ENCODE measurements at regions not wholly inside any gene's neighbourhood (a gene's known extent, or its start where the extent isn't known, plus 50 kb on each side); places are given as distances from the start of the nearest gene placed in this dataset.

DNA sequence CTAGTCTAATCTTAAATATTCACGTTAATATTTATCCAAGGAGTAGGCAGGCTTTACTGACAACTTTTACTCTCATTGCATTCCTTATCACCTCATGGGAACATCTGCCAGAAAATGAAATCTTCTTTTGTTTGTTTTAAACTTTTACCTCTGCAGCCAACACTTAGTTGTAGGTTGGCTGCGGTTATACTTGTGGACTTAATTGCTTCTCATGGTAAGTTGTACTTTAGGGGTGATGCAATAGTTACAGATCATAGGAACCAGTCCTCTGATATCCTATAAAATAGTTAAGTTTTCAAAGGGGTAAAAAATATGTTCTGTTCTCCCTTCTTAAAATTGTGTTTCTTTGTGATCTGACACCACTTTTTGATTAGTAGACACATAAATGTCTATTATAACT is 321.9 kb downstream of the ZPLD1 start:
- H3K27me3 ChIP-seq = no peaks in the 10 kb centered on the region; the same call in 1 of the 2 replicates
- no peak overlapping the region for H3K4me3 ChIP-seq
- DNase-seq = no peak
- H3K36me3 ChIP-seq = no peaks in the 10 kb centered on the region
- H3K9me3 ChIP-seq = no peaks in the 10 kb centered on the region; the same call in 1 of the 2 replicates

DNA sequence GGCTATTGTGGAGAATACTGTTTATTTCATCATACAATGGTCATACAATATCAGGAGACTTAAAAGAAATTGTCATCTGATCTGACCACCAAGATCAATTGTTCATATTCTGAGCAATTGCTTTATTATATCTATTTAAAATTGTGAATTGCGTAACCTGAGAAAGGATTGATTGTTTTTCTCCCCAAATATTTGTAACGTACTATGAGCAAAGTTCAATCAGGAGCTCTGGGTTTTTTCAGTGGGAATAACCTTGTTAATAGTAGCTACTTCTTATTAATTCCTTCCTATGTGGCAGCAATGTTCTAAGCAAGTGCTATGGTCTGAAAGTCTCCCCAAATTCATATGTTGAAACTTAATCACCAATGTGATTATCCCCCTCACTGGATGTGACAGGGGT is 323.1 kb downstream of the ZPLD1 start:
- H3K36me3 ChIP-seq = no peaks in the 10 kb centered on the region
- no peak overlapping the region for H3K4me3 ChIP-seq
- DNase-seq = no peak
- H3K9me3 ChIP-seq = no peaks in the 10 kb centered on the region; the same call in 1 of the 2 replicates
- H3K27me3 ChIP-seq = no peaks in the 10 kb centered on the region; the same call in 1 of the 2 replicates

DNA sequence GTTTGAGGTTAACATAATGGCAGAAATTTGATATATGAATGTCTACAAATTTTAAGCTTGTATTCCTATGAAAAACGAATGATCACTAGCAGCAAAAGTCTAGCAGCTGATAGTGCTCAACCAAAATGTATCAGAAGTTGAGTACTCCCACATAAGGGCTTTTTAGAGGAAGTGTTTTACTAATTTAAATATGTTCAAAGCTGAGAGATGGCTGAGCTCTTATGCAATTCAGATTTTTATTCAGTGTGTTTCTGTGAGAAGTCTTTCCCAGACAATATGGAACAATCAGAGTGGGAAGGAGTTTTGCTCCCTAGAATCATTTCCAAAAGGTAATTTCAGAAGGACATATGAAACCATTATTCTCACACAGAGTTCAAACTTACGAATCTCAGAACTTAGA is 327.0 kb downstream of the ZPLD1 start:
- no peak overlapping the region for H3K4me3 ChIP-seq
- no peaks in the 10 kb centered on the region; the same call in 1 of the 2 replicates for H3K9me3 ChIP-seq
- DNase-seq = no peak
- H3K36me3 ChIP-seq = no peaks in the 10 kb centered on the region
- H3K27me3 ChIP-seq = no peaks in the 10 kb centered on the region

DNA sequence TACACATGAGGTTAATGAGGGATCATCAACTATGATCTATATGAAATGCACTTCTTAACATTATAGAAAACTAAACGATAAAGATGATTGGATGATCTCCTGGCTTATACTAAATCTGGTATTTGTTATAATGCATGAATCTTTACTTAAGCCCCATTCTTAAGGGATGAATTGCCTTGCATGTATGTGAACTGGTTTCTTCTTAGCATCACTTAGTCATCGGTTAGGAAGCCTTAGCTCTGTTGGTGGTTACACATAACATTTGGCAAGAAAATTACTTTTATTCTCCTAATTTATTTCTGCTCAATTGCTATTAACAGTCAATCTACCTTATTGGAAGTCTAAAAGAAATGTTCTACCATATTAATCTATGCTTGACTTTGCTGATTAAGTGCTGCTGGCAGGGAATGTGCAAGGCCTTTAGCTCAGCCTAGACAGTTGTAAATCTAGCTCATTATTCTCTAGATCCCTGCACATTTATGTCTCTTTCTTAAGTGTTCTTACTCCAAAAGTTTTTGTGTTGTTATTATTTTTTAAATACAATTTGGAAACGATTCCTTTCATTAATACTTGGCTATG is 356.0 kb downstream of the ZPLD1 start:
- Histone ChIP-seq H3K27me3 (no peaks in the 10 kb centered on the region), H3K4me3 (no peak overlapping the region), H3K9me3 (no peaks in the 10 kb centered on the region), H3K36me3 (no peaks in the 10 kb centered on the region)
- DNase-seq = peak; percentile 2

DNA sequence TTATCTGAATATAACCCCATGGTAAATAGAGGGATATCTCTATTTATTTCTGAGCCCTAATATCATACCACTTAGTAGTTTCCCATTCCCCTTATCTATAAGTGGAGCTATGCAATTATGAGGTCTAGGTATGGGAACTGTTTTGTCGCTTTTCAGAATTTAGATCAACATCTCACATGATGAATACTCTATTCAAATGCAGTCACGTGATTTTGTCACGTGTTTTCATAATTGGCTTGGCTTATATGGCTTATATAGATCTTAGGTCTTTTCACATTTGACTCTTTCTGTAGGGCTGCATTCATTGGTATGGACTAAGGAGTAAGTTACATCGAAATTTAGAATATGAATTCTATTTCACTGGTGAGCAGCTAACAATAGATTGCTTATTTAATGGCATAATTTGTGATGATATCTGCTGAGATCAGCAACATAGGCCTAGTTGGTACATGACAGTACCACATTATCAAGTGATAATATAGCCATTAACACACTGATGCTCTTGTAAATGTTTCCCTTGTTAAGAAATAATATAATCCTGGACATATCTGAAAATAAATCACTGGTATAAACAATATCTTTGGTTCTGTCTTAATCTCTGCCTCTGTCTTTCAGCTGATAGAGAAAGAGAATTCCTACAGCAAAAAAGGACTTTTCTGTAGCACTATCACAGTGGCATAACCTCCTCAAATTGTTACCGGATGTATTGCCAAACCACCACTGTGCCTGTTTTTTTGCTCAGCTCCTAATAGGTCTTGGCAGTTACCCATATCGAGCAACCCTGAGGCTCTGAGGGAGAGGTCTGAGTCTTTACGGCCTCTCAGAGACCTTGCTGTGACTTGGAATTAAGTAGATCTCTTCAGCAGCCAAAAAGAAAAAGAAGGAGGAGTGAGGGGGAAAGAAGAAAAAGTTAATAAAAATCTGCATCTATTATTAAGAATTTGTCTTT is 357.1 kb downstream of the ZPLD1 start:
- Histone ChIP-seq H3K9me3 (no peaks in the 10 kb centered on the region), H3K27me3 (no peaks in the 10 kb centered on the region), H3K36me3 (no peaks in the 10 kb centered on the region), H3K4me3 (no peak overlapping the region)
- DNase-seq = peak; percentile 78

DNA sequence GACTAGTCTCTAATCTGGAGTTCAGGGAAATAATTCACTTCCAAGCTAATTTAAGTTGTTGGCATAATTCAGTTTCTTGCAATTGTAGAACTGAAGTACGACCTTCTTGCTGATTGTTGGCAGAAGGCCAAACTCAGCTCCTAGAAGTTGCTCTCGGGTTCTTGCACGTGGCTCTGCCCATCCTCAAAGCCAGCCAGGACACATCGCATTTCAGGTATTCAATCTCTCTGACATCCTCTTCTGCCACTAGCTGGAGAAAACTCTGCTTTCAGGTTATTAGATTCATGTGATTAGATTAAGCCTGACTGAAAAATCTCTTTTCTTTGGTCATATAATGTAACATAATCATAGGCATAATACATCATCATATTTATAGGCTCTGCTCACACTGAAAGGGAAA is 362.0 kb downstream of the ZPLD1 start:
- no peaks in the 10 kb centered on the region for H3K27me3 ChIP-seq
- H3K36me3 ChIP-seq = no peaks in the 10 kb centered on the region
- no peaks in the 10 kb centered on the region for H3K9me3 ChIP-seq
- H3K4me3 ChIP-seq = no peak overlapping the region
- DNase-seq = no peak

DNA sequence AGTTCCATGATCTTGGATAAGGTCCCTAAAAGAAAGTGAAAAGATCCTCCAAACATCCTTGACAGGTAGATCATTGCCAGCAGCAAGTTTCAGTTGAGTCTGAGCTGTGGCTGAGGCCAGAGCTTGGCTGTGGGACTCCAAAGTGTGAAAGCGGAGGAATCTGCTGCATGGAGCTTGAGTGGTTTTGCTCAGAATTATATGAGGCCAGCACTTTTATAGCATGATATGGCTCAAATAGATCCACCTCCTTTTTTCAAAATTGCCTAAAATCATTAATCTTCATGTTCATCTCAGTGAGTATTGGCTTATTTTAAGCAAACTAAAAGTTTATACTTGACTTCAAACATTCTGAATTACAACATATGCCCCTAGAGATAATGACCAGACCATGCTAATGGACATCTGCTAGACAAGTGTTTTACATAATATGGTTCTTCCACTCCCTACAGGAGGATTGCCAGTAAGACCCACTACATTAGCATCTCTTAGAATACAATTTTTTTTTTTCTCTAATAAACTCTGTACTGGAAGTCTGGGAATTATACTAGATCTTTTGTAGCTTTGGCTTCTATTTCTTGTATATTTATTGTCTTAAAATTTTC is 368.1 kb downstream of the ZPLD1 start:
- Histone ChIP-seq H3K27me3 (no peaks in the 10 kb centered on the region), H3K36me3 (no peaks in the 10 kb centered on the region), H3K4me3 (no peak overlapping the region), H3K9me3 (no peaks in the 10 kb centered on the region)
- DNase-seq = no peak

DNA sequence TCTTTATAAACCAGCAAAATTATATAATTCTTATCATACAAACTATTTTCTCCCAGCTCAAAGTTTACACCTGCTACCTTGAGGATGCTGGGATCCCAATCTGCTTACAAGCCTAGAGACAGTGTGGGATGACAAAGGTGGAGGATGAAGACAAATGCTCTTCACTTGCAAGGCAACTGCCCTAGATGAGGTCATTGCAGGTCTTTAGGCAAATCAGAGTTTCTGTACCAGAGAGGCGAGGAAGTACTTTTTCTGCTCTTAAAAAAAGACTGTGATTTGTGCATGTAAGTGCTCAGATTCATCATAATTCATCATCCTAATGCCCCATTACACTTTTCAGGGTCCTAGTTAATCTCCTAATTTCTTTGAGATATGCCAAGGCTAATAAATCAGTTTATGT is 376.1 kb downstream of the ZPLD1 start:
- no peak for DNase-seq
- Histone ChIP-seq H3K9me3 (no peaks in the 10 kb centered on the region), H3K36me3 (no peaks in the 10 kb centered on the region), H3K27me3 (no peaks in the 10 kb centered on the region), H3K4me3 (no peak overlapping the region)

DNA sequence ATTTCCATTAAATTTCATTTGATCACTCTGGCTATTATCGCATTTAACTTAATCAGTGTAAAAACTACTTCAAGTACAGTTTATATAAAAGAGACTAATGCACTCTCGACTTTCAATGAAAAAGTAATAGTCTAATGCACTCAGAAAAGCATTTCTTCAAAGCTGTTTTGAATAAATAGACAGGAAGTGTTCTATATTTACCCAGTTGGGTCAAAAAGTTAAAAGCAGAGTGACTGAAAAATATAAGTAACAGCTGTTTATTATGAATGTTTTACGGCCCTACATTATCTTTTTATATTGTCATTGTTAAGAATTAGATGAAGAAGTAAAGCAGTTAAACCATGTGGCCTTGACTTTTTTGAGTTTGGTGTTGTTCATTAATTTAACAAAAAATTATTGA is 391.8 kb downstream of the ZPLD1 start:
- DNase-seq = no peak
- Histone ChIP-seq H3K36me3 (no peaks in the 10 kb centered on the region), H3K4me3 (no peak overlapping the region), H3K27me3 (no peaks in the 10 kb centered on the region), H3K9me3 (no peaks in the 10 kb centered on the region; the same call in 1 of the 2 replicates)

DNA sequence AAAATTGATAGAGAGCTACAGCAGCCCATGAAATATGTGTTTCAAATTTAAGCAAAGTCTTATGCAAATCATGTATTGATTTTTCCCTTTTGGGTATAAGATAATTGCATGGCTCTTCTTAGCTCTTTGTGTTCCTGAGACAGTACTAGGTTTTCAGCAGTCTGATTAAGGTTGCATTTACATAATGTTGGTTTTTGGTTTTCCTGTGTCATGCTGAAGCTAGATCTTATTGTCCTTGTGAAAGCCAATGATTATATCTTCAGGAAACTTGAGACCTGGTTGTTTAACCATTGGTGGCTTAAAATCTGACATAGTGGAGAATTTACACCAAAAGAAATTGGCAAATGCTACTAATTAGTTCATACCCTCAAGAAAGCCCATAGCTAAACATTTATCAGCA is 392.6 kb downstream of the ZPLD1 start:
- Histone ChIP-seq H3K4me3 (no peak overlapping the region), H3K27me3 (no peaks in the 10 kb centered on the region), H3K9me3 (no peaks in the 10 kb centered on the region; the same call in 1 of the 2 replicates), H3K36me3 (no peaks in the 10 kb centered on the region)
- no peak for DNase-seq

DNA sequence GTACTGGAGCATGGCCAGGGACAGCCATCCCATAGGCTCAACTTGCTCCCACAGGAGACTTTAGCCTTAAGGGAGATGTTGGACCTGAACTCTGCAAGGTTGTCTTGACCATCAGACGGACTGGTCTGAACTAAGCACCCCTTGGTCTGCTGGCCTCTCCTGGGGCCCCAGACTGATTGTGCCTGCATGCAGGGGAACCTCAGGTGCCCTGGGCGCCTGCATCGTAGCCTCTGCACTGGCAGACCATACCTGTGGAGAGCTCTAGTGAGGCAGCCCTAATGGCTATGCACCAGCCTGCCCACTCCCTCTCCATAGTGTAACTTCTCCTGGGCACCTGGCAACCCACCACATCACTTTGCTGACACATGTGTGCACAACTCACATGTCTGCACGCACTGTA is 395.6 kb downstream of the ZPLD1 start:
- H3K9me3 ChIP-seq = no peaks in the 10 kb centered on the region
- H3K27me3 ChIP-seq = no peaks in the 10 kb centered on the region

DNA sequence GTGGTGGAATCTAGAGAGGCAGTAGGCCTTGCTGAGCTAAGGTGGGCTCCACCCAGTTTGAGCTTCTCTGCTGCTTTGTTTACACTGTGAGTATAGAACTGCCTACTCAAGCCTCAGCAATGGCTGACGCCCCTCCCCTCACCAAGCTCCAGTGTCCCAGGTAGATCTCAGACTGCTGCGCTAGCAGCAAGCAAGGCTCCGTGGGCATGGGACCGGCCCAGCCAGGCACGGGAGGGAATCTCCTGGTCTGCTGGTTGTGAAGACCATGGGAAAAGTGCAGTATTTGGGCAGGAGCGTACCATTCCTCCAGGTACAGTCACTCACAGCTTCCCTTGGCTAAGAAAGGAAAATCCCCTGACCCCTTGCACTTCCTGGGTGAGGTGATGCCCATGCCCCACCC is 407.1 kb downstream of the ZPLD1 start:
- no peaks in the 10 kb centered on the region for H3K27me3 ChIP-seq
- H3K36me3 ChIP-seq = no peaks in the 10 kb centered on the region
- H3K9me3 ChIP-seq = no peaks in the 10 kb centered on the region
- DNase-seq = no peak
- no peak overlapping the region for H3K4me3 ChIP-seq

More for the DNA sequence above, 395.6 kb downstream of the ZPLD1 start:
- Histone ChIP-seq H3K4me3 (no peak overlapping the region), H3K36me3 (no peaks in the 10 kb centered on the region)
- DNase-seq = no peak

DNA sequence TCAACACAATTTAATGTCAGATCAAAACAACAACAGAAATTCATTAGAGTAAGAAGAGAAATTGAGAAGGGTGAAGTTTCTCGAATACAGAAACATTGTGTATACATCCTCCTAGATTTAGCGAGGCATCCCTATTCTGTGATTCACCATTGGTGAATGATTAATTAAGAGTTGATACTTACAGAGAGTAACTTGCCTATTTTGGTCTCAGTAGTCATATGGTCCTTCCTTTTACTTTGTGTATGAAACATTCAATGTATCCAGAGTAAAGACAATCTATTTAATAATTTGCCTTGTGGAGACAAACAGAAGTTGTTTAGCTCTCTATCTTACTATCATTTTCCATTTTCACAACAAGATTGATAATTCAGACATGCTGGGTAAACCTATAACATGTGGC is 432.0 kb downstream of the ZPLD1 start:
- H3K36me3 ChIP-seq = no peaks in the 10 kb centered on the region
- DNase-seq = no peak
- no peaks in the 10 kb centered on the region for H3K9me3 ChIP-seq
- H3K4me3 ChIP-seq = no peak overlapping the region
- H3K27me3 ChIP-seq = no peaks in the 10 kb centered on the region

DNA sequence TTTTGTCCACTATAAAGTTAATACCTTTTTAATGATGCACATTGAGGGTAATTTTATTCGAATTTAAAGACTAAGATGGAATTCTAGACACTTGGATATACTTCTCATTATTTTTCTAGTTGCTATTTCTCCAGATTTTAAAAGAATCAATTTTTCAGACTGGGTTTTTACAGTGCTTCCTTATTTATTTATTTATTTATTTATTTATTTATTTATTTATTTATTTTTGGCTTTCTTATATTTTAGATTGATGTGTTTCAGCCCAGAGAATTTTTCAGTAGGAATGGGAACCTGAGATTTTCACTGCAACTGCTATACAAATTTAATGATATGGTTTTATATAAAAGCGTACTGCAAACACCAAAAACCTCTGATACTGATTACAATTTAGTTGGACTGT is 448.7 kb downstream of the ZPLD1 start:
- H3K27me3 ChIP-seq = no peaks in the 10 kb centered on the region
- peaks cover 2% of the 10 kb centered on the region; the same call in 1 of the 2 replicates for H3K9me3 ChIP-seq
- no peak overlapping the region for H3K4me3 ChIP-seq
- no peaks in the 10 kb centered on the region for H3K36me3 ChIP-seq
- no peak for DNase-seq

DNA sequence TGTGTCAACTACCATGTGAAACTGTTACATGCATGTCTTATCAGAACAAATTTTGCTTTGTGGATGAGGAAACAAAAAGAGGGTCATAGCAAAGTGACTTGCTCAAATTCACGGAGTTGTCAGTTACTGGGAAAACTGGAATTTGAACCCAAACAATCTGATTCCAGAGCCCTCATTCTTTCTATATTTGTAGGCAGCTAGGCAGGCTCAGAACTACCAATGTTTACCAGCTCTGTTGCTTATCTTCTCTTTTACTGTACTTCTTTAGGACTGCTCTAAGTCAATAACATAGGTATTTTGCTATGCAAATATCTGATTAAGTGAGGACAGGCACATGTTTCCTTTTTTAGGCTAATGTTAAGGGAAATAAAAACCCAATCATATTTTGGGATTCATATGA is 450.5 kb downstream of the ZPLD1 start:
- Histone ChIP-seq H3K36me3 (no peaks in the 10 kb centered on the region), H3K27me3 (no peaks in the 10 kb centered on the region), H3K4me3 (no peak overlapping the region), H3K9me3 (peaks cover 2% of the 10 kb centered on the region; the same call in 1 of the 2 replicates)
- no peak for DNase-seq

DNA sequence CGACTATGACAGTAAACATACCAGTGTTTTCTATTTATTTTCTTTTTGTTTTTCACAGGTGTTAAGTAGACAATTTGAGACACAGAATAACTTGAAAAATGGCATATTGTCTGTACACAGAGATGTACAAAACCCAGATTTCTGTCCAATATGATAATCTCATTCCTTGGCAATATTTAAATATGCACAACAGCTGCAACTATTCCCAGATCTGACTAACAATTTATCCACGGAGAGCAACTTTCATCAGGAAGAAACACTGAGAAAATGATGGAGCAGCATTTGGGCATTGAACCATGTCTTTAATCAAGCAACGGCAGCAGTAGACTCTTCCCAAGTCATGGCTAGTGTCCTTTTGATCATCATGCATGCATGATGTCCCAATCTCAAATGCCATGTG is 452.6 kb downstream of the ZPLD1 start:
- Histone ChIP-seq H3K27me3 (no peaks in the 10 kb centered on the region), H3K9me3 (peaks cover 2% of the 10 kb centered on the region; the same call in 1 of the 2 replicates), H3K4me3 (no peak overlapping the region), H3K36me3 (no peaks in the 10 kb centered on the region)
- no peak for DNase-seq

DNA sequence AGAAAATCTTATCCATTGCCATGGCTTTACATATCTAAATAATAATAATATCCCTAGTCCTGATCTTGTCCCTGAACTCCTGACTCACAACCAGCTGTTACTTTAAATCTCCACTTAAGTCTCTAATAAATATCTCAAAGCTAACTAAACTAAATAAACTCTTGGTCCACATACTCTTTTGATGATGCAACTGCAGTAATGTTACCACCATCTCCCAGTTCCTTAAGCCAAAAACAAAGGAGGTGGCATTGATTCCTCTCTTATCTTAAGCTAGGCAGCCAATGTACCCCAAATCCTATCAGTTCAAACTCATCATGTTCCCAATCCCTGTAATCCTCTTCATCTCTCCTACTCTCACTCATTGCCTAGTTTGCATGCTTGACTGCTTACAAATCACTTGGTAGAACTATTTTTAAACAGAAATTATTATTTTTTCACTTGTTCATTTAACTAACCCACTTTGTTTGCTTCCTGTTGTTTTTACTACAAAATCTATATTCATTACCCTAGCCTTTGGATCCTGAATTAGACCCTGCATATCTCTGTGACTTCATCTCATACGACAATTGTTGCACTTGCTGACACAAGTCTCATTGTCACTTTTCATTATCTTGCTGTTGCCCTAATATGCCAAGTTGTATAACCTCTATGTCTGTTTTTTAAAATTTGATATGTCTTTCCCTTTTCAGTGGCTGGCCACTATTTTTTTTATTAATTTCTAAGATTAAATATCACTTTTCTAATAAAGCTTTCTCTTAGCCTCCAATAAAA is 462.2 kb downstream of the ZPLD1 start:
- DNase-seq = no peak
- Histone ChIP-seq H3K36me3 (no peaks in the 10 kb centered on the region), H3K9me3 (no peaks in the 10 kb centered on the region), H3K4me3 (no peak overlapping the region), H3K27me3 (no peaks in the 10 kb centered on the region)
